ENCODE measurements at regions not wholly inside any gene's neighbourhood (a gene's known extent, or its start where the extent isn't known, plus 50 kb on each side); places are given as distances from the start of the nearest gene placed in this dataset.
"Not testable (repeated sequence)": the region's sequence is repeated elsewhere in the genome, so short reads cannot be mapped to it uniquely, and the experiment has no call there.

GRCh38 chr6:141977782-141978181, 154.9 kb upstream of the GJE1 start:
- no peaks in the 10 kb centered on the region for H3K27me3 Mint-ChIP-seq (ENCODE audit: insufficient read depth, unreplicated experiment)
- CTCF ChIA-PET, result interaction anchor here (0.7 kb wide), 1 partner anchor 174 kb away, joined by 3 read pairs; no protein-coding TSS in a partner anchor
- H3K27ac Mint-ChIP-seq (ENCODE audit: low read depth, unreplicated experiment), result no peak overlapping the region
- H3K4me3 Mint-ChIP-seq (ENCODE audit: unreplicated experiment), result no peak overlapping the region
- BruUV-seq (replicated peaks), result no TSS peak
- H3K36me3 Mint-ChIP-seq (ENCODE audit: insufficient read depth, unreplicated experiment), result no peaks in the 10 kb centered on the region
- no peak for DNase-seq (ENCODE audit: unreplicated experiment)
- H3K4me1 Mint-ChIP-seq (ENCODE audit: insufficient read depth, unreplicated experiment), result no peaks in the 10 kb centered on the region
- intact Hi-C loops (cut with micrococcal nuclease), result no loop called here
- no peaks in the 10 kb centered on the region for H3K9me3 Mint-ChIP-seq (ENCODE audit: unreplicated experiment)
- no peak for TF ChIP-seq CTCF (IDR thresholded peaks at IDR 0.05; ENCODE audit: unreplicated experiment)
- POLR2A ChIA-PET, result no interaction called here

- no TSS peak for BruUV-seq (replicated peaks)
- Mint-ChIP-seq H3K27ac (ENCODE audit: low read depth, unreplicated experiment) (no peak overlapping the region), H3K4me3 (ENCODE audit: unreplicated experiment) (no peak overlapping the region), H3K4me1 (ENCODE audit: insufficient read depth, unreplicated experiment) (no peaks in the 10 kb centered on the region), H3K9me3 (ENCODE audit: unreplicated experiment) (no peaks in the 10 kb centered on the region), H3K27me3 (ENCODE audit: insufficient read depth, unreplicated experiment) (no peaks in the 10 kb centered on the region), H3K36me3 (ENCODE audit: insufficient read depth, unreplicated experiment) (no peaks in the 10 kb centered on the region)
- no peak for TF ChIP-seq CTCF (IDR thresholded peaks at IDR 0.05; ENCODE audit: unreplicated experiment)
- intact Hi-C loops (cut with micrococcal nuclease), result no loop called here
- ChIA-PET POLR2A (no interaction called here), CTCF (interaction anchor here (0.6 kb wide), 1 partner anchor 13 kb away, joined by 3 read pairs; no protein-coding TSS in a partner anchor)
- no peak for DNase-seq (ENCODE audit: unreplicated experiment)
These were observed 155.7 kb upstream of the GJE1 start for GRCh38 chr6:141976994-141977393.

- CTCF ChIA-PET; H3K27me3 Mint-ChIP-seq (ENCODE audit: insufficient read depth, unreplicated experiment); H3K27ac Mint-ChIP-seq (ENCODE audit: low read depth, unreplicated experiment); H3K4me3 Mint-ChIP-seq (ENCODE audit: unreplicated experiment); H3K4me1 Mint-ChIP-seq (ENCODE audit: insufficient read depth, unreplicated experiment); H3K36me3 Mint-ChIP-seq (ENCODE audit: insufficient read depth, unreplicated experiment); POLR2A ChIA-PET; BruUV-seq (replicated peaks); H3K9me3 Mint-ChIP-seq (ENCODE audit: unreplicated experiment); DNase-seq (ENCODE audit: unreplicated experiment); intact Hi-C loops (cut with micrococcal nuclease): not testable (repeated sequence)
These were observed 162.8 kb upstream of the GJE1 start for GRCh38 chr6:141969768-141970415.

GRCh38 chr6:141969201-141969600, 163.5 kb upstream of the GJE1 start:
- no peak overlapping the region for H3K4me3 Mint-ChIP-seq (ENCODE audit: unreplicated experiment)
- H3K9me3 Mint-ChIP-seq (ENCODE audit: unreplicated experiment), result no peaks in the 10 kb centered on the region
- ChIA-PET POLR2A (no interaction called here), CTCF (no interaction called here)
- H3K4me1 Mint-ChIP-seq (ENCODE audit: insufficient read depth, unreplicated experiment), result no peaks in the 10 kb centered on the region
- BruUV-seq (replicated peaks), result no TSS peak
- TF ChIP-seq CTCF (IDR thresholded peaks at IDR 0.05; ENCODE audit: unreplicated experiment), result no peak
- DNase-seq (ENCODE audit: unreplicated experiment), result peak; percentile 14
- intact Hi-C loops (cut with micrococcal nuclease), result no loop called here
- no peaks in the 10 kb centered on the region for H3K27me3 Mint-ChIP-seq (ENCODE audit: insufficient read depth, unreplicated experiment)
- H3K36me3 Mint-ChIP-seq (ENCODE audit: insufficient read depth, unreplicated experiment), result no peaks in the 10 kb centered on the region
- H3K27ac Mint-ChIP-seq (ENCODE audit: low read depth, unreplicated experiment), result no peak overlapping the region

GRCh38 chr6:141968632-141969031, 164.1 kb upstream of the GJE1 start:
- H3K36me3 Mint-ChIP-seq (ENCODE audit: insufficient read depth, unreplicated experiment), result no peaks in the 10 kb centered on the region
- POLR2A ChIA-PET, result no interaction called here
- no peaks in the 10 kb centered on the region for H3K27me3 Mint-ChIP-seq (ENCODE audit: insufficient read depth, unreplicated experiment)
- H3K27ac Mint-ChIP-seq (ENCODE audit: low read depth, unreplicated experiment), result no peak overlapping the region
- intact Hi-C loops (cut with micrococcal nuclease), result no loop called here
- H3K9me3 Mint-ChIP-seq (ENCODE audit: unreplicated experiment), result no peaks in the 10 kb centered on the region
- BruUV-seq (replicated peaks), result no TSS peak
- CTCF ChIA-PET, result no interaction called here
- no peak for TF ChIP-seq CTCF (IDR thresholded peaks at IDR 0.05; ENCODE audit: unreplicated experiment)
- no peaks in the 10 kb centered on the region for H3K4me1 Mint-ChIP-seq (ENCODE audit: insufficient read depth, unreplicated experiment)
- H3K4me3 Mint-ChIP-seq (ENCODE audit: unreplicated experiment), result no peak overlapping the region
- DNase-seq (ENCODE audit: unreplicated experiment), result no peak

Measured in MCF 10A (cell line).